GM19023 (cell line): ENCODE measurements at regions not wholly inside any gene's neighbourhood (a gene's known extent, or its start where the extent isn't known, plus 50 kb on each side); places are given as distances from the start of the nearest gene placed in this dataset.
"Not testable (repeated sequence)": the region's sequence is repeated elsewhere in the genome, so short reads cannot be mapped to it uniquely, and the experiment has no call there.

Source experiments
- ATAC-seq: cut with Tn5 transposase; IDR thresholded peaks from one replicate; pipeline ENCODE4 v1.9.1; 2021; ENCODE audit warnings: mild to moderate bottlenecking, moderate library complexity; ENCODE audit not compliant: unreplicated experiment

DNA sequence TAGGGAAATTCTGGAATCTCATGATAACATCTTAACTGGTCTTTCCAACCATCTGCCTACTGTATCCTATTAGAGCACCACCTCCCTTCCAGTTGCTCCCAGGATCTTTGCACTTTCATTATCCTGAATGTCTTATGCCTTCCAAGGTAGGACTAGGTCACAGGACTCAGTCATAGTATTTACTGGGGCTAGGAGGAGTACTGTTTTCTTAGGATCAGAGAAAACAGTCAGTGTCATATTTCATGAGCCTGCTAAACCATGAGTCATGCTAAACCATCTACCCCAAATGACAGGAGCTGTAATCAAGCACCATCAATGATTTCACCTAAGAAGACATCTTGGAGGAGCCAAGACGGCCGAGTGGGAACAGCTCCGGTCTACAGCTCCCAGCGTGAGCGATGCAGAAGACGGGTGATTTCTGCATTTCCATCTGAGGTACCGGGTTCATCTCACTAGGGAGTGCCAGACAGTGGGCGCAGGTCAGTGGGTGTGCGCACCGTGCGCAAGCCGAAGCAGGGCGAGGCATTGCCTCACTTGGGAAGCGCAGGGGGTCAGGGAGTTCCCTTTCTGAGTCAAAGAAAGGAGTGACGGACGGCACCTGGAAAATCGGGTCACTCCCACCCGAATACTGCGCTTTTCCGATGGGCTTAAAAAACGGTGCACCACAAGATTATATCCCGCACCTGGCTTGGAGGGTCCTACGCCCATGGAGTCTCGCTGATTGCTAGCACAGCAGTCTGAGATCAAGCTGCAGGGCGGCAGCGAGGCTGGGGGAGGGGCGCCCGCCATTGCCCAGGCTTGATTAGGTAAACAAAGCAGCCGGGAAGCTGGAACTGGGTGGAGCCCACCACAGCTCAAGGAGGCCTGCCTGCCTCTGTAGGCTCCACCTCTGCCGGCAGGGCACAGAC lies 1439.2 kb upstream of the ACVR2A start:
- not testable (repeated sequence) for ATAC-seq

- not testable (repeated sequence) for ATAC-seq
Measured at GRCh38 chr2:146403546-146404160, 1441.2 kb upstream of the ACVR2A start.

- ATAC-seq, result no peak
Measured at GRCh38 chr2:146392631-146393030, 1452.2 kb upstream of the ACVR2A start.

- ATAC-seq, result no peak
Measured at GRCh38 chr2:146392186-146392585, 1452.6 kb upstream of the ACVR2A start.

DNA sequence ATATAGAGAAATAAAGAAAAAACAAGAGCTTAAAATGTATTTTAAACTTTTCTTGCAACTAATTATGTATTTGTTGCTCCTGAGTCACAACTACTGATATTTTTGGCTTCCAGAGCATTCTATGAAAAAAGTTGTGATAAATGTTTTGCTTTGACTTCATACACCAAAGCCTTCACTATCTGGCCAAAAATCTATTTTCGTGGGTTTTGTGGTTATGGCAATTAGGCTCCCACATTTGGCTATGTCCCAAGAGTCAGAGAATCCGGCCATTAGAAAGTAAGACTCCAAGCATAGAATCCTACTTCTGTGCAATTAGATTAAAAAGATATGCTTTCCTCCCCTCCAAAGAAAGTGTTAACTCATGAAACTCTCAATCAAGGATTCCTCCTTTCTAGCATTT lies 1456.1 kb upstream of the ACVR2A start:
- ATAC-seq, result no peak

GRCh38 chr2:146386096-146386495 lies 1458.7 kb upstream of the ACVR2A start:
- ATAC-seq, result no peak

DNA sequence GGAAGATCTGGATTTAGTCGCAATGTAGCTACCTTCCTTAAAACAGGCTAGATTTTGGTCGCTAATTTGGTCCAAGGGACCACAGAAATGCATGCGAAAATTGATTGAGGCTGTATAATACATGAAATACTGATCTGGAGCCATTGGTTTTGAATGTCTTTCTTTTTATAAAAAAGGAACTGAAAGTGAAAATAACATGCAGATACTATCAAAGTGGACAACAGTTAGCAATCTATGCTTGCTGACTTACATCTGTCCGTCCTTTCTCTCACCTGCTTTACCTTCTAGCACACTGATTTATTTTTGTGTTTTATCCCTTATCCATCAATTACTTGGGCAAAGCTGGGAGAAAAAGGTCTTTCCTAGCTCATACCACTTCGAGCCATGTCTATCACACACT lies 1459.8 kb upstream of the ACVR2A start:
- no peak for ATAC-seq

DNA sequence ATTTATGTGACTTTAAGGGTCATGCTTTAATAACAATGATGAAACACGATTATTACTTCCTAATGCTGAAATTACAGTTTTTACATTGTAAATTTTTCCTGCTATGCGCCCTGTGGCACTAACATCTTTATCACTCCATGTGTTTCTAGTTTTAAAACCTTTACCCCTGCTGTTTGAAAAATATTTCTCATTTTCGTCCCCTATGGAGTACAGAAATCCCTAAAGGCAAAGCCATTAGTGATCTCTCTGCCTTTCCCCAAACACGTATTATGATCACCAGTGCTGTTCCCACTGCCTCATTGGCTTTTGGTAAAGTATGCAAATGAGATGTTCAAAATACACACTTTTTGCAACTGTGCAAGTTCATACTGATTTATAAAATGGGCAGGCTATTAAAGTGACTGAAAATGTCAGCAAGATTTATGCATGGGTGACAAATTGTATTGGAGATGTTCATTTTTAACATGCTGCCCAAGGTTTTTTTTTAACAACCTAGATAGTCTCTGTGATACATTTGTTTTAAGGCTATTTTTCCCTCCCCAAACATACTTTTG lies 1468.2 kb upstream of the ACVR2A start:
- ATAC-seq, result no peak

DNA sequence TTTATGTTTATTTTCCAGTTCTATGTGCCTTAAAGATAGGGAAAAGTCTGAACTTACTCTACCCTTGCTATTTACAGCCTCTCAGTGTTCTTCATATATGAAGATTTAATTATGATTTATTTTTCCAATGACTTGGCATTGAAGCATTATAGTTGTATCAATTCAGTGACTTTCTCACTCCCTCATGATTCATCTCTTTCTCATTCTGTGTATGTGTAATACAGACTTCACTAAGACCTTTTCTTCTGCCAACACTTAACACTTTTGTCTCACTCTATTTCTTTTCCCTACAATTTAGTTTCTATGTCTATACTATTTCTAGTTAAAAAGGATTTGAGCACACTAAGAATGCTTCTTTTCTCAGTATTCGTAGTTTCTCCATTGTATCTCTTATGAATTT lies 1470.3 kb upstream of the ACVR2A start:
- no peak for ATAC-seq

DNA sequence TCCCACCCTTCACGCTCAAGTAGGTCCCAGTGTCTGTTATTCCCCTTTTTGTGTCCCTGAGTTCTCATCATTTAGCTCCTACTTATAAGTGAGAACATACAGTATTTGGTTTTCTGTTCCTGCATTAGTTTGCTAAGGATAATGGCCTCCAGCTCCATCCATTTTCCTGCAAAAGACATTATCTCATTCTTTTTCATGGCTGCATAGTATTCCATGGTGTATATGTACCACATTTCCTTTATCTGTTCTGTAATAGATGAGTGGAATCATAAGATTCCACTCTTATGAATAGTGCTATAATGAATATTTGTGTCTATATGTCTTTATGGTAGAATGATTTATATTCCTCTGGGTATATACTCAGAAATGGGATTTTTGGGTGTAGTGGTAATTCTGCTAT lies 1473.5 kb upstream of the ACVR2A start:
- ATAC-seq, result not testable (repeated sequence)

GRCh38 chr2:146370826-146371225 lies 1474.0 kb upstream of the ACVR2A start:
- ATAC-seq, result no peak

DNA sequence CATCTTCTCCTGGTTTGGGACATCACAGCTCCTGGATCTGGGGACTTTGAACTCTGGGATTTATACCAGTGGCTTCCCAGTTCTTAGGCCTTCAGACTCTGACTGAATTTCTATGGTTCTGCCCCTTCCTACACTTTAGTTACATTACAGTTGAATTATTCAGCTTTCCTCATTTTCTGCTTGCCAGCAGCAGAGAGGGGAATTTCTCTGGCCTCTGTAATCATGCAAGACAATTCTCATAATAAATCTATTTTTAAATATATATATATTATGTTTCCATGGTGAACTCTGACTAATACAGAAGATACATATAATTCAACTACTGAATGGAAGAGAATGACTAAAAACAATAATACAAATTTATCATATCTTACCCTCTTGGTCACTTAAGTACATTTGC lies 1478.6 kb upstream of the ACVR2A start:
- ATAC-seq, result no peak

DNA sequence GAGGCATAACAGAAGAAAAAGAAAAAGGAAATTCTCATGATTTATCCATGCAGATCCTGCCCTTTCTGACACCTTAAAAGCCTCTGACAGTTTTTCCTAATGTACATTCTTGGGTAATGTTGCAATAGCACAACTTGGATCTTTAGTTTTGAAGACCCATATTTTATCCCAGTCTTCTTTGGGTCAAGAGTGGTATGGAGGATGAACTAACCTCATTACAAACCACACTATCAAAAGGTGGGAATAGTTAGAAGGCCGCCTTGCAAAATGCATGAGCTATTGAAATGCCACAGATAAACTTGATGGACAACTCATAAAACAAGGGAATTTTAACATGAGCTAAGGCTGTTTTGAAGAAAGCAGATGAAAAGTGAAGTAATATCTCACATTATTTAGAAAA lies 1479.8 kb upstream of the ACVR2A start:
- no peak for ATAC-seq

- ATAC-seq, result no peak
Measured at GRCh38 chr2:146363731-146364130, 1481.1 kb upstream of the ACVR2A start.

DNA sequence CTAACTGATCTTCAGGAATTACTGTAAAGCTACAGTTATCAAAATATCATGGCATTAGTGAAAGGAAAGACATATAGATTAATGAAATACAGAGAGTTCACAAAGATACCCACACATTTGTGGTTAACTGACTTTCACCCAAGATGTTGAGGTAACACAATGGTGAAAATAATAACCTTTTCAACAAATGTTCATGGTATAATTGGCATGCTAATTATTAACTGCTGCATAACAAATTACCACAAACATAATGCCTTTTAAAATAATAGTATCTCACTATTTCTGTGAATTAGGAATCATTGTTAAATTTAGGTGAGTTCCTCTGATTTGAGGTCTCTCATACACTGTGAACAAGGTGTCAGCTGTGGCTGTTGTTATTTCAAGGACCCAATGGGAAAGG lies 1493.1 kb upstream of the ACVR2A start:
- ATAC-seq, result no peak

DNA sequence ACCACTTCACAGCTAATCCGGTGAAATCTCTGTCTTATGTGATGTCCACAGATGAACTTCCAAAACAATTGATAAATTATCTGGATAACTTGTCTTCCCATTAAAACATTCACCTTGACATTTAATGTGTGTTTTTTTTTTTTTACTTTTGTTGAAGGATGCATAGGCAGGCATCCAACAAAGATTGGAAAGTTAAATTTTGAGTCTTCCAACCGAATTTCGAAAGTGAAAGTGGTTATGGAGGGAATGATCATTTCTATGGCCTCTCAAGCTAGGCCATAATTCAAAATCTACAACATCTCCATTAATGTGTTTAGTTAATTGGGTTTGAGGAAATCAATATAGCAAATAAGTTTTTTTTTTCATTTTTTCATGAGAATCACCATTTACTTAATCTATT lies 1495.5 kb upstream of the ACVR2A start:
- ATAC-seq, result no peak

DNA sequence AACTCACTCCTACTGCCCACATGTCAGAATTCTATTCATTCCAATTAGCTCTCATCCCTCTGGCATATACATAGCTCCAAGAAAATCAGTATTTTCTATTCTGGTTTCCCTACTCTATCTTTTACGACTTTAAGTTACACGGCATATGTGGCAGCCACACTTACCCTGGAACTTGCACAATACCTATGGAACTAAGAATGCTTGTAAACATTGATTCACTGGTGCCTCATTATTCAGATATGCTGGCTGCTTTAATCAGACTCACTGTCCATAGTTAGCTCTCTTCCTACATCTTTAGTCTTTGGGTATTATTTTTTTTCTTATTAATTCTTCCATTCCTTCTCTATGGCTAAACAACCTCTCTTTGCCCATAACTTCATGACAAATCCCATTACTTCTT lies 1519.9 kb upstream of the ACVR2A start:
- ATAC-seq, result no peak

DNA sequence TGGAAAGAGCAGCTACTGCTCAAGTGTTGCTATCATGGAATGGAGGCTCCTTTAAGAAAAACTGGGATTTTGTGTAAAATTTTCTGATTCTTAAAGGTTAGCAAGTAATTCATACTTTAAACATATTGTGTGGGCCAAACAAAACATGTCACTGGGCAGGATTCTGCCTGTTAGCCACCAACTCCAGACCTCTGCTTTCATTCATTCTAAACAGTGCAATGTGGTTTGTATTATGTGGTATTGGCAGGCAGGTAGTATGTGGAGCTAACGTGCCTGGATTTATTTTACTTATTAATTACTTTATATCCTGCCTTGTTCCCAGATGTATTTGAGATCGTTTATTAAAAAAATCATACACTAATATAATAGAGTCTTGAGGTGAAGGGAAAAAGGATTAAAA lies 1521.3 kb upstream of the ACVR2A start:
- no peak for ATAC-seq

DNA sequence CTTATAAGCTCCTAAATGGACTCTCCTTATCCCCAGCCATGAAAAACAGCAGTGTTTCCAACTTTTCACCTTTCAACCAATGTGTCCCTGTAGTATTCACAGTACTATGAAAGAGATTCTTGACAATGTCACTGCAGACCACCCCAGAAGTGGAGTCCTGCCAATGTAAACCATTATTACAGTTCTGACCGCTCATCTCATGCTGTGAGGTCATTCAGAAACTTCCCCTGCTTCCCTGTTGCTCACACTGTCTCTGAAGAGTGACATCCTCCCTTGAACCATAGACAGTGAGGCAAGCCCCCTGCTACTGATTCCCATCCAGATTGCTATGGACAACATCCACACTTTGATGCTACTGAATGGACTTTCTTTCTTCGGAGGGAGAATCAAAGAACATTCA lies 1523.7 kb upstream of the ACVR2A start:
- ATAC-seq, result no peak

GRCh38 chr2:146317959-146318358 lies 1526.9 kb upstream of the ACVR2A start:
- no peak for ATAC-seq

DNA sequence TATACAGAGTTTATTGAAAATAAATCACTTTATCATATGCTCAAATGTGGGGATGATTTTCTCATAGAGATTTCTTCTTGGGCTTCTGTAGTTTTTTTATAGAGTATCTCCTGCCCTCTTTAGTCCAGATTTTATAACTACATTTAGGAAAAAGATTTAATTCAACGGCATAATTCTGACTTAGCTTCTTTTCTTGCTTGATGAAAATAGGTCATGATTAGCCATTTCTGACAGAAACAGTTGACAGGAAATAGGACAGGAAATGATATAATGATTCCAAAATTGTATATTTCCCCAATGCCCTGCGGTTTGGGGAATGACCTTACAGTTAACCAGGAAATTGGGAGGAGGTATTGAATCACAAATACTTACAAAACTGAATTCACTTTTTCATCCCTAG lies 1531.9 kb upstream of the ACVR2A start:
- no peak for ATAC-seq

DNA sequence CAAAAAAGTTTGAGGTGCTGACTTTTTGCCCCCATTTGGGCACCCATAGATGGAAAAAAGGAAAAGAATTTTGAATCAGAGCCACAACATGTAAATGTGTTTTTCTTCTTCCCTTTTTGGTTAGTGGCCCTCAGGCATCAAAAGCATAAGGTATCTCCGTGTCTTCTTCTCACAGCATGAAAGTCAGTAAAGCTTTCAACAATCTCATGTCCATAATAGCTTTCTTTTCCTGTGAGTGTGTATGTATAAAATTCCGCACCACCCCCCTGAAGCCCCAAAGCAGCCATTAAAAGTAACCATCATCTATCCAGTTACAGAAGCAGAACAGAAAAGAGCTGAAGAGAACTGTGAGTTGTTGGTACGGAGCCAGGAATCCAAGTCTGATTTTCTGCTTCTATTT lies 1539.7 kb upstream of the ACVR2A start:
- ATAC-seq, result no peak
